Epithelial cell of esophagus (primary cell): ENCODE measurements at regions not wholly inside any gene's neighbourhood (a gene's known extent, or its start where the extent isn't known, plus 50 kb on each side); places are given as distances from the start of the nearest gene placed in this dataset.

Experiments
- DNase-seq: peaks from one replicate; pipeline ENCODE4 v3.0.0; 2010; ENCODE audit warnings: low read depth
- H3K4me3 ChIP-seq: 2 replicates; pipeline ENCODE4 v1.5.1; 2011; ENCODE audit warnings: mild to moderate bottlenecking, low read length, control low read depth
- TF ChIP-seq, protein P1 (sequence below): IDR thresholded peaks from 2 replicates; pipeline ENCODE4 v1.5.1; 2011; ENCODE audit warnings: low read depth, mild to moderate bottlenecking, low read length, control low read depth, inconsistent platforms; ENCODE audit not compliant: insufficient read depth; ENCODE audit errors: missing control alignments

DNA sequence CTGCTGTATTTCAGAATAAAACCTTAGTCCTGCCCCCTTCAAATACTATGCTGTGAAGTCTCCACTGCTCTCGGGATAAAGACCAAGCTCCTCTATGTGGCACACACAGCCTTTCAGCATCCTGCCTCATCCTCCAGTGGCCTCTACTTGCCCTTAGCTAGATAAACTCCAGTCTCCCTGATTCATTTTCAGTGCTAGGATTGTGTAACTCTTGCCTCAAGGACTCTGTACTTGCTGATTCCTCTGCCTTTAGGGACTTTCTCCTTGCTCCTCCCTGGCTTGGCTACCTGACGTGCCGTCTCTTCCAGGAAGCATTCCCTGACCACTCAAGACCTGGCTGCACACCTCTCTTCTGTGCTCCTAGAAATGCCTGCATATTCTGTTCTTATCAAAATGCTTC, 416.7 kb downstream of the MTX2 start:
- DNase-seq, result peak; percentile 8
- TF ChIP-seq, protein P1, sequence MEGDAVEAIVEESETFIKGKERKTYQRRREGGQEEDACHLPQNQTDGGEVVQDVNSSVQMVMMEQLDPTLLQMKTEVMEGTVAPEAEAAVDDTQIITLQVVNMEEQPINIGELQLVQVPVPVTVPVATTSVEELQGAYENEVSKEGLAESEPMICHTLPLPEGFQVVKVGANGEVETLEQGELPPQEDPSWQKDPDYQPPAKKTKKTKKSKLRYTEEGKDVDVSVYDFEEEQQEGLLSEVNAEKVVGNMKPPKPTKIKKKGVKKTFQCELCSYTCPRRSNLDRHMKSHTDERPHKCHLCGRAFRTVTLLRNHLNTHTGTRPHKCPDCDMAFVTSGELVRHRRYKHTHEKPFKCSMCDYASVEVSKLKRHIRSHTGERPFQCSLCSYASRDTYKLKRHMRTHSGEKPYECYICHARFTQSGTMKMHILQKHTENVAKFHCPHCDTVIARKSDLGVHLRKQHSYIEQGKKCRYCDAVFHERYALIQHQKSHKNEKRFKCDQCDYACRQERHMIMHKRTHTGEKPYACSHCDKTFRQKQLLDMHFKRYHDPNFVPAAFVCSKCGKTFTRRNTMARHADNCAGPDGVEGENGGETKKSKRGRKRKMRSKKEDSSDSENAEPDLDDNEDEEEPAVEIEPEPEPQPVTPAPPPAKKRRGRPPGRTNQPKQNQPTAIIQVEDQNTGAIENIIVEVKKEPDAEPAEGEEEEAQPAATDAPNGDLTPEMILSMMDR, result no peak
- H3K4me3 ChIP-seq, result no peak overlapping the region

DNA sequence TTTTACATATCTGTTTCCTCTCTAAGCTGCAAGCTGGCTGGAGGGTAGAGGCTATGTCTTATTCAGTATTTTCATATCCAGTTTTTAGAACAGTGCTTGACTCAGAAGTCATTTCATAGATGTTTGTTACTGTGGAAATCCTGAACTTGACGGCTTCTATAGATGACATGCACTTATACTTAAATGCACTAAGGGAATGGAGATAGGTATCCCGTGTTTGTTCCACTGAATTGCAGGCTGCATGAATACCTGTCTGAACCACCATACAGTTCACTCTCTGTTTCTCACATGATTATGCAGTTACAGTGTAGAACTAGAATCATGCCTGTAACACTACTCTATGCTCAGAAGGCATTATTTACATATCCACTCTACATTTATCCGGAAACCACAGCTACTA, 417.1 kb downstream of the MTX2 start:
- no peak overlapping the region for H3K4me3 ChIP-seq
- TF ChIP-seq, protein P1, result no peak
- DNase-seq, result no peak

DNA sequence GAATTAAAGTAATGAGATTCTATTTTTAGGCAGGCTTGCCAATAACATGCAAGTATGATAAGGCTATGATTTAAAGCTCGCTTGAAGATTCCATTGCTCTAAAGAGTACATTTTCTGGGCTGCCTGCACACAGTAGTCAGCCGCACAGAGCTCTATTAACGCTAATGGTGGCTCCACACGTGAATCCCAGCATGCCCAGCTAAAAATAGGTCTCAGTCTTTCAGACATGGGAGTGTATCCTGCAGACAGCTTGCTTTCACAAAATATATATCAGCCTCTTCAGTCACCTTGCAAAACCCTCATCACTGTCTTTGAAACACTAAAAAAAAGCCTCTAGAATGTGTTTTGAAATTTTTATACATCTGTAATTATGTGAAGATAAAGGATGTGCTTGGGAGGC, 418.1 kb downstream of the MTX2 start:
- TF ChIP-seq, protein P1, result no peak
- H3K4me3 ChIP-seq, result no peak overlapping the region

DNA sequence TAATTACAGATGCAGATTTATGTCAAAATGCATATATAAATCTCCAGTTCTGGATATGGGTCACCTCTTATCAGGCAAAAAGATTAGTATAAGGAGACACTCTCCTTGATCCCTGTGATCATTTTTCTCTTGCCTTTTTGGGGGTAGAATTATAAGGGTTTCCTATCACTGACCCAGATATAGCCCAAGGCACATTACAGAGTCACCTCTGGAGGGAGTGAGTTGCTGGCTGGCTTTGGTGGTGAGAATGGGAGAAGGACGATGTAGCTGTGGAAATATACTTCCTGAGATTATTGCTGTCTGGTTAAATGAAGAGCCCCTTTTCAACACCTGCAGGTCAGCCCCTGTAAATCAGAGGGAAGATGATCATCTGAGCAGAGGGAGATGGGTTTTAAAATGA, 418.7 kb downstream of the MTX2 start:
- DNase-seq, result no peak
- TF ChIP-seq, protein P1, result no peak
- no peak overlapping the region for H3K4me3 ChIP-seq

More for the DNA sequence above, 418.1 kb downstream of the MTX2 start:
- no peak for DNase-seq

- DNase-seq, result no peak
- H3K4me3 ChIP-seq, result no peak overlapping the region
- TF ChIP-seq, protein P1, result no peak
These were observed 420.5 kb downstream of the MTX2 start for GRCh38 chr2:176689711-176690110.

- TF ChIP-seq, protein P1, result no peak
- DNase-seq, result no peak
- H3K4me3 ChIP-seq, result no peak overlapping the region
These were observed 422.2 kb downstream of the MTX2 start for GRCh38 chr2:176691471-176691870.

GRCh38 chr2:176692533-176692932, 423.3 kb downstream of the MTX2 start:
- TF ChIP-seq, protein P1, result no peak
- DNase-seq, result no peak
- H3K4me3 ChIP-seq, result no peak overlapping the region
